ENCODE measurements at regions not wholly inside any gene's neighbourhood (a gene's known extent, or its start where the extent isn't known, plus 50 kb on each side); places are given as distances from the start of the nearest gene placed in this dataset.
A peak's percentile ranks its signal among the peaks of the same experiment; 100 is the strongest.

GRCh38 chr9:135212961-135213360, 125.5 kb downstream of the OLFM1 start:
- Histone ChIP-seq H3K27me3 (peaks cover 4 to 37% of the 10 kb centered on the region in 2 donors), H3K36me3 (no peaks in the 10 kb centered on the region), H3K4me3 (no peak overlapping the region), H3K27ac (no peak overlapping the region), H3K9me3 (peaks cover 0 to 15% of the 10 kb centered on the region in 2 donors), H3K4me1 (peaks cover 0 to 6% of the 10 kb centered on the region in 2 donors)
- ATAC-seq (no peak), DNase-seq (peak in 2 of 4 donors; percentile 25 to 55)
- no peak for TF ChIP-seq CTCF (IDR thresholded peaks at IDR 0.05)
- intact Hi-C loops (cut with DNase I): no loop called here

GRCh38 chr9:135213566-135213965, 126.1 kb downstream of the OLFM1 start:
- Histone ChIP-seq H3K27me3 (peaks cover 10 to 43% of the 10 kb centered on the region in 2 donors), H3K36me3 (no peaks in the 10 kb centered on the region), H3K9me3 (peaks cover 0 to 15% of the 10 kb centered on the region in 2 donors), H3K4me1 (peaks cover 0 to 6% of the 10 kb centered on the region in 2 donors), H3K27ac (no peak overlapping the region), H3K4me3 (no peak overlapping the region)
- DNase-seq: peak in 1 of 4 donors; percentile 10
- intact Hi-C loops (cut with DNase I): no loop called here
- no peak for ATAC-seq
- TF ChIP-seq CTCF (IDR thresholded peaks at IDR 0.05): no peak

DNA sequence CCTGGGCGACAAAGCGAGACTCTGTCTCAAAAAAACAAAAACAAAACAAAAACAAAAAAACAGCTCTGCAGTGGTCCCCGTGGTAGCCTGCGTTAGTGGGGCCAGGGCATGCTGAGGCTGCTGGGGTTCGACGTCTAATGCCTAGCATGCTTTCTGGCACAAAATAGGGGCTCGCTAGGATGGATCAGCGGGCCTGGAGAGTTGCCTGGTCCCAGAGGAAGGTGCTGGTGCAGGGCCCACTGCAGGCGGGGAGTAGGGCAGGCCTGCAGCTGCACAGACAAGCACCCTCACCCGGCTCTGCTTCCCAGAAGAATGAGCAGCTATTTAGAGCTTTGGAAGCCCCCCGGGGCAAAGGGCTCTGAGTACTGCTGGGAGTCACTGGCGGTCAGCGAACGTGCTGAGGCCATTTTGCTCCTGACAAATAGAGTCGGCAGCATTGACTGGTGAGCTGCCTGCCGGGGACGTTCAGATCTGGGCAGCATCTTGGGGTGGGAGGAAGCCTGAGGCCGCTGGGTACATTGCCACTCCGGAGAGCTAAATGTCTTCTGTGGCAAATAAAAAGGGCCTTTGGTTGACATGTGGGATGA, 126.7 kb downstream of the OLFM1 start:
- no peak for TF ChIP-seq CTCF (IDR thresholded peaks at IDR 0.05)
- Histone ChIP-seq H3K4me1 (peaks cover 0 to 6% of the 10 kb centered on the region in 2 donors), H3K4me3 (no peak overlapping the region), H3K27ac (no peak overlapping the region), H3K36me3 (no peaks in the 10 kb centered on the region), H3K27me3 (peaks cover 16 to 49% of the 10 kb centered on the region in 2 donors), H3K9me3 (peaks cover 0 to 15% of the 10 kb centered on the region in 2 donors)
- ATAC-seq (no peak), DNase-seq (peak in 2 of 4 donors; percentile 14 to 35)
- intact Hi-C loops (cut with DNase I): no loop called here

DNA sequence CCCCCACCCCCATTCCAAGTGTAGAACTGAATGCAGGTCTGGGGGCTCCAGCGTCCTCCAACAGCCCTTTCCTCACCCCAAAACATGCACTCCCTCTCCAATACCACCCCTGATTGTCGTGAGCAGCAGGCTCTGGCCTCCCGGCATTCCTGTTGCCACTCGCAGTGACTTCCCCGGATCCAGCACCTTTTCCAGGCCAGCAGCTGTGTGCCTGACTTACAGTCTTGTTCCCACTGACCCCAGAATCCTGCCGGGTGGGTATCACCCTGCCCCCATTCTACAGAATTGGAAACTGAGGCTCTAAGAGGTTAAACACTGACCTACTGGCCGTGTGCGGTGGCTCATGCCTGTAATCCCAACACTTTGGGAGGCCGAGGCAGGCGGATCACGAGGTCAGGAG, 127.2 kb downstream of the OLFM1 start:
- H3K4me1 ChIP-seq: peaks cover 0 to 6% of the 10 kb centered on the region in 2 donors
- H3K27ac ChIP-seq: no peak overlapping the region
- no peak overlapping the region for H3K4me3 ChIP-seq
- peaks cover 0 to 15% of the 10 kb centered on the region in 2 donors for H3K9me3 ChIP-seq
- intact Hi-C loops (cut with DNase I): no loop called here
- H3K27me3 ChIP-seq: peaks cover 16 to 54% of the 10 kb centered on the region in 2 donors
- DNase-seq (peak in 2 of 4 donors; percentile 7 to 51), ATAC-seq (no peak)
- TF ChIP-seq CTCF (IDR thresholded peaks at IDR 0.05): no peak
- no peaks in the 10 kb centered on the region for H3K36me3 ChIP-seq

DNA sequence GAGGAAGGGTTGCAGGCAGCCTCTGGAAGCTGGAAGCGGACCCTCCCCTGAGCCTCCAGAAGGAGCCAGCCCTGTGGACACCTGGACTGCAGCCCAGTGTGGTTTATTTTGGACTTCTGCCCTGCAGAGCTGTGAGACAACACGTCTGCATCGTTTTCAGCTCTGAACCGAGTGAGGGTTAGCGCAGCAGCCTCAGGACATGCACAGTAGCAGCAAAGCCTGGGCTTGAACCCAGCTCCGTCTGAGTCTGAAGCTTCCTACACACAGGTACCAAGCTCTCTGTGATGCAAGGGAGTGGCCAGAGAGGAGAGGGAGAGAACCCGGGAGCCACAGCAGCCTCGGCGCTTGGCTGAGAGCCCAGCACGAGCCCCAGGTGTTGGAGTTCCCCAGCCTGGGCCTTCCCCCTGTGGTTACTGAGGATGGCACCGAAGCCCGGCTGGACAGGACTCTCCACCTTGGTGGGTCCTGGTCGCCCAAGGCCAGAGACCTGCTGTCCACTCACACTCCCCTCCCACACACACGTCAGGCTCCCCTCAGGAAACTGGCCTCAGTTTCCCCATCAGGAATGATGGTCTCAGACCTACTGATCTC, 128.2 kb downstream of the OLFM1 start:
- TF ChIP-seq CTCF (IDR thresholded peaks at IDR 0.05): no peak
- Histone ChIP-seq H3K27me3 (peaks cover 16 to 64% of the 10 kb centered on the region in 2 donors), H3K9me3 (peaks cover 0 to 13% of the 10 kb centered on the region in 2 donors), H3K4me3 (no peak overlapping the region), H3K27ac (no peak overlapping the region), H3K36me3 (no peaks in the 10 kb centered on the region), H3K4me1 (peaks cover 0 to 6% of the 10 kb centered on the region in 2 donors)
- intact Hi-C loops (cut with DNase I): no loop called here
- DNase-seq (peak in 3 of 4 donors; percentile 51 to 81 (median 67)), ATAC-seq (peak; percentile 70)
